ENCODE measurements at regions not wholly inside any gene's neighbourhood (a gene's known extent, or its start where the extent isn't known, plus 50 kb on each side); places are given as distances from the start of the nearest gene placed in this dataset.

DNA sequence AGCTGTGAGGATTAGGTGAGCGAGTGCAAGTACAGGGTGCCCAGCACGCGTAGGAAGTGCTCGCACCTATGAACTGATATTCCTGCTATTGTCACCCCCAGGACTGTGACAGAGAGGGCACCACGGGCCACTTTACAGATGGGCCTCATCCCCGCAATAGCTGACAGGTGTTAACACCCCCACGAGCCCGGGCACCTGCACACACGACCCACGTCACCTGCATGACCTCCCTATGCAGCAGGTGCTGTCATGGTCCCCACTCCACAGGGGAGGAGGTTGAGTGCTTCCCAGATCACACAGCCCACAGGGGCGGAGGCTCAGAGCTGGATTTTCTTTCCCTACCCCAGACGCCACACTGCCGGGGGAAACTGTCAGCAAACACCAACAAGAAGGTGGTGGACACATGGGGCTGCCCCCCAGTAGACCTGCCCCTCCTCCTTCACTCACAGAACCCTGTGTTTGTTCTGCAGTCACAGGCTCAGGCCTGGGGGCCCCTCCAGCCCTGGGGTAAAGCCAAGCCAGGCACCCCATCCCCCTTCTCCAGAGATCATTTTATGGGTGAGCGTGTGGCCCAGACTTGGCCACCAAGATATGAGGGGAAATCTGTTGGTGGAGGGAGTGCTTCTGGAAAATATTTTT, 465.5 kb downstream of the MATN1 start:
- Histone ChIP-seq H3K4me3 (ENCODE audit: low read depth in 1 of 2, low read length in 2 of 2) (no peak overlapping the region), H3K27me3 (ENCODE audit: control insufficient read depth in 1 of 2, insufficient read depth in 2 of 2, low read length in 2 of 2) (peaks cover 0 to 13% of the 10 kb centered on the region in 2 donors), H3K4me1 (ENCODE audit: insufficient read depth, low read length) (no peaks in the 10 kb centered on the region), H3K9ac (ENCODE audit: low read length) (no peak overlapping the region), H3K36me3 (ENCODE audit: insufficient read depth, low read length) (no peaks in the 10 kb centered on the region), H3K9me3 (ENCODE audit: low read length) (no peaks in the 10 kb centered on the region), H3K27ac (ENCODE audit: low read depth, low read length) (no peak overlapping the region)

GRCh38 chr1:30257322-30257721, 466.1 kb downstream of the MATN1 start:
- Histone ChIP-seq H3K4me1 (ENCODE audit: insufficient read depth, low read length) (no peaks in the 10 kb centered on the region), H3K9ac (ENCODE audit: low read length) (no peak overlapping the region), H3K36me3 (ENCODE audit: insufficient read depth, low read length) (no peaks in the 10 kb centered on the region), H3K9me3 (ENCODE audit: low read length) (no peaks in the 10 kb centered on the region), H3K27me3 (ENCODE audit: control insufficient read depth in 1 of 2, insufficient read depth in 2 of 2, low read length in 2 of 2) (peaks cover 0 to 13% of the 10 kb centered on the region in 2 donors), H3K4me3 (ENCODE audit: low read depth in 1 of 2, low read length in 2 of 2) (no peak overlapping the region), H3K27ac (ENCODE audit: low read depth, low read length) (no peak overlapping the region)

- Histone ChIP-seq H3K4me3 (ENCODE audit: low read depth in 1 of 2, low read length in 2 of 2) (no peak overlapping the region), H3K9ac (ENCODE audit: low read length) (no peak overlapping the region), H3K36me3 (ENCODE audit: insufficient read depth, low read length) (no peaks in the 10 kb centered on the region), H3K9me3 (ENCODE audit: low read length) (no peaks in the 10 kb centered on the region), H3K4me1 (ENCODE audit: insufficient read depth, low read length) (no peaks in the 10 kb centered on the region), H3K27me3 (ENCODE audit: control insufficient read depth in 1 of 2, insufficient read depth in 2 of 2, low read length in 2 of 2) (peaks cover 0 to 13% of the 10 kb centered on the region in 2 donors), H3K27ac (ENCODE audit: low read depth, low read length) (no peak overlapping the region)
Observed at GRCh38 chr1:30256911-30257310, 466.5 kb downstream of the MATN1 start.

DNA sequence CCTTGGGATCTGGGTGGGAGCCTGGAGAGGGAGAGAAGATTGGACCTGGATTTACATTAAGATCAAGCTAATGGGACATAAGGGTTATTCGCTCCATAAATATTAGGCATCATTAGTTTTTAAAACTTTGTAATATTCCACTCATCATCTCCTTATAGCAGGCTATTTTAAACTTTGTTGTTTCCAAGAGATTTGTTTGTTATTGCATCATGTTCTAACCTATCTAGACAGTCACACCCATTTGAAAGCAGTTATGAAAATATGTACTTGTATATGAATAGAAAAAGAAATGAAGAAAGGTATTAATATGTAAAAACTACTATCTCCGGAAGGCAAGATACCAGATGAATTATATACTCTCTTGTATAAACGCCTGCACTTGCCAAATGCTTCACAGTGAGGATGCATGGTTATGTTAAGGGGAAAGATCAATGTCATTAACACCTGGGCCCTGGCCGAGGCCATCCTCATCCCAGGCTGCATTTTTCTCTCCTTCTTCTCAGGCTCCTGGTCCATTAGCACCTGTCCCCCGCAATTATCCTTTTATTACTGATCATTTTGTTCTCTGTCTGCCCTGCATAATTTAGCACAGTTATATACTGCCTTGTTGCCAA, 468.2 kb downstream of the MATN1 start:
- no peak overlapping the region for H3K9ac ChIP-seq (ENCODE audit: low read length)
- H3K27me3 ChIP-seq (ENCODE audit: control insufficient read depth in 1 of 2, insufficient read depth in 2 of 2, low read length in 2 of 2) = peaks cover 0 to 10% of the 10 kb centered on the region in 2 donors
- no peaks in the 10 kb centered on the region for H3K36me3 ChIP-seq (ENCODE audit: insufficient read depth, low read length)
- no peak overlapping the region for H3K4me3 ChIP-seq (ENCODE audit: low read depth in 1 of 2, low read length in 2 of 2)
- no peaks in the 10 kb centered on the region for H3K4me1 ChIP-seq (ENCODE audit: insufficient read depth, low read length)
- H3K9me3 ChIP-seq (ENCODE audit: low read length) = no peaks in the 10 kb centered on the region
- H3K27ac ChIP-seq (ENCODE audit: low read depth, low read length) = no peak overlapping the region

DNA sequence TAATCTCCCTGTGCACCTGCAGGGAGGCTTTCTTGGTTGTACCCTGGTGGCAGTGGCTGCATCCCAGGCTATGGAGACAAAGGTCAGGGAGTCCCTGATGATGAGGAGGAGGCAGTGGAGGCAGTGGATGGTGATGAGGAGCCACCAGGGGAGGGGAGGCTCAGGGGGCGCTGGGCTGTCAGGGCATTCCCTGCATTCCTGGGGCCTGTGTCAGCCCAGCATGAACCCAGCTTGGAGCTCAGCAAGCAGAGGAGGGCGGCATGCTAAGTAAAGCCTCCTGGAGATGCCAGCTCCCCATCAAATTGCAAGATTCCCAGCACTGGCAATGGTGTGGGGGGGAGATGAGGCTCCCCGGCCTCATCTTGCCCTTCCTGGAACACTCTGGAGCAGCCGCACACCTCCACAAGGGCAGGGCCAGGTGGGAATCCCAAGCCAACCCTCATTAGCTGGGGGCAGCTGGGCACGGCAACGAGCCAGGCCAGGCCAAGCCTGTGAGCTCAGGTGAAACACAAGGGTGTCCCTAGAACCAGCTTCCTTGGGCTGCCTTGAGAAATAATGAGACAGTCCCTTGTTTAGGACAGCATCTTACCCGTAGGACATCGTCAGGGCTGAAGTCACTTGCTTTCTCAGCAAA, 469.5 kb downstream of the MATN1 start:
- no peaks in the 10 kb centered on the region for H3K4me1 ChIP-seq (ENCODE audit: insufficient read depth, low read length)
- no peak overlapping the region for H3K4me3 ChIP-seq (ENCODE audit: low read depth in 1 of 2, low read length in 2 of 2)
- no peaks in the 10 kb centered on the region for H3K36me3 ChIP-seq (ENCODE audit: insufficient read depth, low read length)
- H3K27ac ChIP-seq (ENCODE audit: low read depth, low read length) = no peak overlapping the region
- H3K9me3 ChIP-seq (ENCODE audit: low read length) = no peaks in the 10 kb centered on the region
- no peak overlapping the region for H3K9ac ChIP-seq (ENCODE audit: low read length)
- H3K27me3 ChIP-seq (ENCODE audit: control insufficient read depth in 1 of 2, insufficient read depth in 2 of 2, low read length in 2 of 2) = peaks cover 0 to 15% of the 10 kb centered on the region in 2 donors

- H3K4me1 ChIP-seq (ENCODE audit: insufficient read depth, low read length) = no peaks in the 10 kb centered on the region
- H3K4me3 ChIP-seq (ENCODE audit: low read depth in 1 of 2, low read length in 2 of 2) = no peak overlapping the region
- H3K9me3 ChIP-seq (ENCODE audit: low read length) = no peaks in the 10 kb centered on the region
- peaks cover 0 to 15% of the 10 kb centered on the region in 2 donors for H3K27me3 ChIP-seq (ENCODE audit: control insufficient read depth in 1 of 2, insufficient read depth in 2 of 2, low read length in 2 of 2)
- H3K9ac ChIP-seq (ENCODE audit: low read length) = no peak overlapping the region
- no peaks in the 10 kb centered on the region for H3K36me3 ChIP-seq (ENCODE audit: insufficient read depth, low read length)
- H3K27ac ChIP-seq (ENCODE audit: low read depth, low read length) = no peak overlapping the region
Observed at GRCh38 chr1:30253361-30253760, 470.0 kb downstream of the MATN1 start.

- no peak overlapping the region for H3K9ac ChIP-seq (ENCODE audit: low read length)
- no peaks in the 10 kb centered on the region for H3K36me3 ChIP-seq (ENCODE audit: insufficient read depth, low read length)
- H3K27ac ChIP-seq (ENCODE audit: low read depth, low read length) = no peak overlapping the region
- no peaks in the 10 kb centered on the region for H3K4me1 ChIP-seq (ENCODE audit: insufficient read depth, low read length)
- H3K9me3 ChIP-seq (ENCODE audit: low read length) = no peaks in the 10 kb centered on the region
- peaks cover 0 to 10% of the 10 kb centered on the region in 2 donors for H3K27me3 ChIP-seq (ENCODE audit: control insufficient read depth in 1 of 2, insufficient read depth in 2 of 2, low read length in 2 of 2)
- no peak overlapping the region for H3K4me3 ChIP-seq (ENCODE audit: low read depth in 1 of 2, low read length in 2 of 2)
Observed at GRCh38 chr1:30250984-30251850, 472.2 kb downstream of the MATN1 start.

DNA sequence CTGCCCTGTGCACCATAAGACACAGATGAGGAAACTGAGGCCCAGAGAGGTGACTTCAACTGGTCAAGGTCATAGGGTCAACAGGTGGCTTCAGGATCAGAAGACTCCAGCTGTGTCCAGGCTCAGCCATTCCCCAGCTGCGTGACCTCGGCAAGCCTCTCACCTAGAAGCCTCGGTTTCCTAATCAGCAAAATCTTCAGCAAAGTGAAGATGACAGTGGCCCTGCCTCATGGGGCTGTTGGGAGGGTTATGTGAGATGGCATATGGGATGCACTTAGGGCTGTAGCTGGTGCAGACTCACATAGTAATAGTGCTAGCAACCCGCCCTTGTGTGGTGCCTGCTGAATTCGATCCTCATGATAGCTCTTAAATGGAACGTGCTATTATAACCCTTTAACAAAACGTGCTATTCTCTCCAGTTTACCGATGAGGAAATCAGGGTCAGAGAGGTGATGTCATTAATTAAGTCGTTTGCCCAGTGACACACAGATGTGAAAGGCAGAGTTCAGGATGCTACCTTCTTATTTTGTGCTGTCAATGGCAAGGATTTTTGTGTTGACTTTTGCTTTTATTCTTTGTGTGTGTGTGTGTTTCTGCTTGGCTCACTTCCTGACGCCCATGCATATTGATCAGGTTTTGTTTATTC, 472.9 kb downstream of the MATN1 start:
- H3K4me3 ChIP-seq (ENCODE audit: low read depth in 1 of 2, low read length in 2 of 2) = no peak overlapping the region
- peaks cover 0 to 10% of the 10 kb centered on the region in 2 donors for H3K27me3 ChIP-seq (ENCODE audit: control insufficient read depth in 1 of 2, insufficient read depth in 2 of 2, low read length in 2 of 2)
- H3K9ac ChIP-seq (ENCODE audit: low read length) = no peak overlapping the region
- H3K4me1 ChIP-seq (ENCODE audit: insufficient read depth, low read length) = no peaks in the 10 kb centered on the region
- no peaks in the 10 kb centered on the region for H3K9me3 ChIP-seq (ENCODE audit: low read length)
- H3K36me3 ChIP-seq (ENCODE audit: insufficient read depth, low read length) = no peaks in the 10 kb centered on the region
- H3K27ac ChIP-seq (ENCODE audit: low read depth, low read length) = no peak overlapping the region

GRCh38 chr1:30249446-30250337, 473.7 kb downstream of the MATN1 start:
- Histone ChIP-seq H3K27me3 (ENCODE audit: control insufficient read depth in 1 of 2, insufficient read depth in 2 of 2, low read length in 2 of 2) (peaks cover 0 to 10% of the 10 kb centered on the region in 2 donors), H3K36me3 (ENCODE audit: insufficient read depth, low read length) (no peaks in the 10 kb centered on the region), H3K27ac (ENCODE audit: low read depth, low read length) (no peak overlapping the region), H3K9me3 (ENCODE audit: low read length) (no peaks in the 10 kb centered on the region), H3K9ac (ENCODE audit: low read length) (no peak overlapping the region), H3K4me3 (ENCODE audit: low read depth in 1 of 2, low read length in 2 of 2) (no peak overlapping the region), H3K4me1 (ENCODE audit: insufficient read depth, low read length) (no peaks in the 10 kb centered on the region)

DNA sequence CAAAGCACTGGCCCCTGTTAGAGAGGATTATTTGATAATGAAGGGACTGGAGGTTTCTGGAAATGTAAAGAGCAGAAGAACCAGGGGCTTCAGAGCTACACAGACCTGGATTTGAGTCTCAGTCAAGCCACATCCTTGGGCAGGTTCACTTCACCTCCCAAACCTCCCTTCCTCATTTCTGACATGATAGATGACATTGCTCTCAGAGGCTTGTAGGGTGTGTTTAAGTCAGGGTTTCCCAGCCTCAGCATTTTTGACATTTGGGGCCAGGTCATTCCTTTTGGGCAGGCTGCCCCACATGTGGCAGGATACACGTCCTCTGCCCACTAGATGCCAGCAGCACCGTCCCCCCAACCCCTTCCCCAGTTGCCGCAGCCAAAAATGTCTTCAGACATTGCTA, 474.6 kb downstream of the MATN1 start:
- Histone ChIP-seq H3K27me3 (ENCODE audit: control insufficient read depth in 1 of 2, insufficient read depth in 2 of 2, low read length in 2 of 2) (peaks cover 0 to 10% of the 10 kb centered on the region in 2 donors), H3K4me1 (ENCODE audit: insufficient read depth, low read length) (no peaks in the 10 kb centered on the region), H3K9ac (ENCODE audit: low read length) (no peak overlapping the region), H3K36me3 (ENCODE audit: insufficient read depth, low read length) (no peaks in the 10 kb centered on the region), H3K4me3 (ENCODE audit: low read depth in 1 of 2, low read length in 2 of 2) (no peak overlapping the region), H3K27ac (ENCODE audit: low read depth, low read length) (no peak overlapping the region), H3K9me3 (ENCODE audit: low read length) (no peaks in the 10 kb centered on the region)

Data from muscle layer of colon (tissue), 2 donors.